ENCODE measurements at regions not wholly inside any gene's neighbourhood (a gene's known extent, or its start where the extent isn't known, plus 50 kb on each side); places are given as distances from the start of the nearest gene placed in this dataset.

- TF ChIP-seq MAX (IDR thresholded peaks at IDR 0.05; ENCODE audit: low read depth, low read length) (no peak), MYC (IDR thresholded peaks at IDR 0.05; ENCODE audit: low read depth, low read length) (no peak), POLR2A (IDR thresholded peaks at IDR 0.05; ENCODE audit: extremely low read depth, insufficient read length) (no peak), CTCF (IDR thresholded peaks at IDR 0.05; ENCODE audit: low read depth, low read length) (no peak)
- DNase-seq (ENCODE audit: low read depth): no peak
- no peak overlapping the region for H3K4me3 ChIP-seq (ENCODE audit: low read depth, low read length)
These were observed 56.1 kb upstream of the ELMO1 start for GRCh38 chr7:37504801-37505200.

- TF ChIP-seq POLR2A (IDR thresholded peaks at IDR 0.05; ENCODE audit: extremely low read depth, insufficient read length) (no peak), MAX (IDR thresholded peaks at IDR 0.05; ENCODE audit: low read depth, low read length) (no peak), CTCF (IDR thresholded peaks at IDR 0.05; ENCODE audit: low read depth, low read length) (no peak), MYC (IDR thresholded peaks at IDR 0.05; ENCODE audit: low read depth, low read length) (no peak)
- no peak for DNase-seq (ENCODE audit: low read depth)
These were observed 57.2 kb upstream of the ELMO1 start for GRCh38 chr7:37505750-37506353.

GRCh38 chr7:37508118-37508517 is 59.5 kb upstream of the ELMO1 start:
- DNase-seq (ENCODE audit: low read depth): no peak
- no peak overlapping the region for H3K4me3 ChIP-seq (ENCODE audit: low read depth, low read length)
- TF ChIP-seq MYC (IDR thresholded peaks at IDR 0.05; ENCODE audit: low read depth, low read length) (no peak), CTCF (IDR thresholded peaks at IDR 0.05; ENCODE audit: low read depth, low read length) (no peak), POLR2A (IDR thresholded peaks at IDR 0.05; ENCODE audit: extremely low read depth, insufficient read length) (no peak), MAX (IDR thresholded peaks at IDR 0.05; ENCODE audit: low read depth, low read length) (no peak)

More at GRCh38 chr7:37505750-37506353, 57.2 kb upstream of the ELMO1 start:
- no peak overlapping the region for H3K4me3 ChIP-seq (ENCODE audit: low read depth, low read length)

GRCh38 chr7:37510043-37510634 is 61.5 kb upstream of the ELMO1 start:
- H3K4me3 ChIP-seq (ENCODE audit: low read depth, low read length): no peak overlapping the region
- TF ChIP-seq CTCF (IDR thresholded peaks at IDR 0.05; ENCODE audit: low read depth, low read length): peak; percentile 91
- TF ChIP-seq MYC (IDR thresholded peaks at IDR 0.05; ENCODE audit: low read depth, low read length): no peak
- peak; percentile 55 for DNase-seq (ENCODE audit: low read depth)

- TF ChIP-seq MYC (IDR thresholded peaks at IDR 0.05; ENCODE audit: low read depth, low read length): no peak
- no peak for TF ChIP-seq MAX (IDR thresholded peaks at IDR 0.05; ENCODE audit: low read depth, low read length)
- no peak for TF ChIP-seq CTCF (IDR thresholded peaks at IDR 0.05; ENCODE audit: low read depth, low read length)
- no peak for TF ChIP-seq POLR2A (IDR thresholded peaks at IDR 0.05; ENCODE audit: extremely low read depth, insufficient read length)
These were observed 63.3 kb upstream of the ELMO1 start for GRCh38 chr7:37511915-37512314.

More at GRCh38 chr7:37511915-37512314, 63.3 kb upstream of the ELMO1 start:
- DNase-seq (ENCODE audit: low read depth): no peak
- no peak overlapping the region for H3K4me3 ChIP-seq (ENCODE audit: low read depth, low read length)

Measured in NB4 (cell line).